ENCODE measurements at regions not wholly inside any gene's neighbourhood (a gene's known extent, or its start where the extent isn't known, plus 50 kb on each side); places are given as distances from the start of the nearest gene placed in this dataset.
A peak's percentile ranks its signal among the peaks of the same experiment; 100 is the strongest.
"Not testable (repeated sequence)": the region's sequence is repeated elsewhere in the genome, so short reads cannot be mapped to it uniquely, and the experiment has no call there.

GRCh38 chr1:148318123-148318903 is 164.8 kb downstream of the PPIAL4G start:
- H3K4me1 Mint-ChIP-seq, result peaks cover 39% of the 10 kb centered on the region
- ChIA-PET CTCF (interaction anchor here (0.7 to 1.1 kb wide), 2 partner anchors 9 to 36 kb away, joined by 3 read pairs; no protein-coding TSS in a partner anchor), POLR2A (interaction anchor here (1.3 kb wide), 1 partner anchor 16 kb away, joined by 10 read pairs; no protein-coding TSS in a partner anchor)
- H3K27ac Mint-ChIP-seq, result peak overlapping the region; percentile 88
- H3K36me3 Mint-ChIP-seq (ENCODE audit: low read depth), result no peaks in the 10 kb centered on the region
- H3K27me3 Mint-ChIP-seq, result peaks cover 49% of the 10 kb centered on the region
- peak; percentile 84 for DNase-seq
- H3K4me3 Mint-ChIP-seq, result peak overlapping the region; percentile 82
- no peaks in the 10 kb centered on the region for H3K9me3 Mint-ChIP-seq

- ChIA-PET CTCF (interaction anchor here (1.1 kb wide), 1 partner anchor 8 kb away, joined by 3 read pairs; no protein-coding TSS in a partner anchor), POLR2A (interaction anchor here (1.3 kb wide), 1 partner anchor 17 kb away, joined by 10 read pairs; no protein-coding TSS in a partner anchor)
- H3K9me3 Mint-ChIP-seq, result no peaks in the 10 kb centered on the region
- H3K36me3 Mint-ChIP-seq (ENCODE audit: low read depth), result no peaks in the 10 kb centered on the region
- peaks cover 49% of the 10 kb centered on the region for H3K27me3 Mint-ChIP-seq
- no peak for DNase-seq
- peak overlapping the region; percentile 82 for H3K4me3 Mint-ChIP-seq
- H3K4me1 Mint-ChIP-seq, result peaks cover 39% of the 10 kb centered on the region
- no peak overlapping the region for H3K27ac Mint-ChIP-seq
Observed at GRCh38 chr1:148317288-148317985, 165.4 kb upstream of the NBPF11 start.

GRCh38 chr1:148315071-148315811 is 163.2 kb upstream of the NBPF11 start:
- CTCF ChIA-PET, result interaction anchor here (1.0 kb wide), 1 partner anchor 16 kb away, joined by 3 read pairs; no protein-coding TSS in a partner anchor
- Mint-ChIP-seq H3K4me1 (peaks cover 45% of the 10 kb centered on the region), H3K27ac (no peak overlapping the region), H3K9me3 (peaks cover 4% of the 10 kb centered on the region), H3K36me3 (ENCODE audit: low read depth) (peaks cover 4% of the 10 kb centered on the region), H3K27me3 (peaks cover 63% of the 10 kb centered on the region), H3K4me3 (no peak overlapping the region)
- DNase-seq, result no peak
- POLR2A ChIA-PET, result interaction anchor here (1.5 kb wide), 1 partner anchor 19 kb away, joined by 4 read pairs; no protein-coding TSS in a partner anchor

GRCh38 chr1:148310807-148311206 is 158.7 kb upstream of the NBPF11 start:
- no peak overlapping the region for H3K4me3 Mint-ChIP-seq
- ChIA-PET CTCF (no interaction called here), POLR2A (no interaction called here)
- peaks cover 23% of the 10 kb centered on the region for H3K4me1 Mint-ChIP-seq
- H3K36me3 Mint-ChIP-seq (ENCODE audit: low read depth), result peaks cover 4% of the 10 kb centered on the region
- H3K27ac Mint-ChIP-seq, result no peak overlapping the region
- peaks cover 4% of the 10 kb centered on the region for H3K9me3 Mint-ChIP-seq
- peaks cover 69% of the 10 kb centered on the region for H3K27me3 Mint-ChIP-seq
- DNase-seq, result no peak

- DNase-seq, result no peak
- Mint-ChIP-seq H3K27me3 (peaks cover 69% of the 10 kb centered on the region), H3K9me3 (peaks cover 4% of the 10 kb centered on the region), H3K27ac (no peak overlapping the region), H3K36me3 (ENCODE audit: low read depth) (peaks cover 6% of the 10 kb centered on the region), H3K4me1 (peaks cover 22% of the 10 kb centered on the region), H3K4me3 (no peak overlapping the region)
- ChIA-PET CTCF (interaction anchor here (1.4 to 2.1 kb wide), 2 partner anchors 8 to 13 kb away, joined by 3 to 5 read pairs; no protein-coding TSS in a partner anchor), POLR2A (no interaction called here)
Observed at GRCh38 chr1:148309940-148310500, 157.9 kb upstream of the NBPF11 start.

- Mint-ChIP-seq H3K27ac (no peak overlapping the region), H3K4me3 (no peak overlapping the region), H3K4me1 (peaks cover 27% of the 10 kb centered on the region), H3K27me3 (peaks cover 66% of the 10 kb centered on the region), H3K9me3 (peaks cover 4% of the 10 kb centered on the region), H3K36me3 (ENCODE audit: low read depth) (peaks cover 8% of the 10 kb centered on the region)
- POLR2A ChIA-PET, result no interaction called here
- CTCF ChIA-PET, result interaction anchor here (1.4 to 2.1 kb wide), 2 partner anchors 9 to 14 kb away, joined by 3 to 5 read pairs; no protein-coding TSS in a partner anchor
- DNase-seq, result no peak
Observed at GRCh38 chr1:148308832-148309458, 156.9 kb upstream of the NBPF11 start.

- peaks cover 62% of the 10 kb centered on the region for H3K27me3 Mint-ChIP-seq
- ChIA-PET CTCF (interaction anchor here (2.1 kb wide), 1 partner anchor 15 kb away, joined by 5 read pairs; no protein-coding TSS in a partner anchor), POLR2A (no interaction called here)
- no peak overlapping the region for H3K27ac Mint-ChIP-seq
- no peak overlapping the region for H3K4me3 Mint-ChIP-seq
- no peak for DNase-seq
- peaks cover 4% of the 10 kb centered on the region for H3K9me3 Mint-ChIP-seq
- H3K36me3 Mint-ChIP-seq (ENCODE audit: low read depth), result peaks cover 8% of the 10 kb centered on the region
- peaks cover 35% of the 10 kb centered on the region for H3K4me1 Mint-ChIP-seq
Observed at GRCh38 chr1:148307583-148308185, 155.6 kb upstream of the NBPF11 start.

- Mint-ChIP-seq H3K4me1 (peaks cover 26% of the 10 kb centered on the region), H3K27me3 (peaks cover 38% of the 10 kb centered on the region)
- CTCF ChIA-PET; H3K27ac Mint-ChIP-seq; DNase-seq; H3K4me3 Mint-ChIP-seq; H3K36me3 Mint-ChIP-seq (ENCODE audit: low read depth); POLR2A ChIA-PET; H3K9me3 Mint-ChIP-seq: not testable (repeated sequence)
Observed at GRCh38 chr1:148304935-148305334, 152.9 kb upstream of the NBPF11 start.

GRCh38 chr1:148302586-148303364 is 150.7 kb upstream of the NBPF11 start:
- ChIA-PET CTCF (interaction anchor here (0.6 to 1.5 kb wide), 2 partner anchors 32 to 1792 kb away, joined by 3 to 6 read pairs; no protein-coding TSS in a partner anchor), POLR2A (interaction anchor here (0.6 to 1.2 kb wide), 2 partner anchors 27 to 31 kb away, joined by 3 to 7 read pairs; no protein-coding TSS in a partner anchor)
- not testable (repeated sequence) for H3K36me3 Mint-ChIP-seq (ENCODE audit: low read depth); H3K27ac Mint-ChIP-seq; H3K9me3 Mint-ChIP-seq
- DNase-seq, result peak; percentile 39
- H3K27me3 Mint-ChIP-seq, result peaks cover 27% of the 10 kb centered on the region
- peaks cover 26% of the 10 kb centered on the region for H3K4me1 Mint-ChIP-seq
- H3K4me3 Mint-ChIP-seq, result peak overlapping the region; percentile 61

- H3K4me3 Mint-ChIP-seq; CTCF ChIA-PET; H3K27ac Mint-ChIP-seq; DNase-seq; H3K36me3 Mint-ChIP-seq (ENCODE audit: low read depth); H3K4me1 Mint-ChIP-seq; H3K9me3 Mint-ChIP-seq; POLR2A ChIA-PET: not testable (repeated sequence)
- H3K27me3 Mint-ChIP-seq, result peaks cover 11% of the 10 kb centered on the region
Observed at GRCh38 chr1:148297852-148298251, 145.8 kb upstream of the NBPF11 start.

- DNase-seq, result no peak
- ChIA-PET POLR2A (no interaction called here), CTCF (no interaction called here)
- Mint-ChIP-seq H3K27me3 (peaks cover 11% of the 10 kb centered on the region), H3K36me3 (ENCODE audit: low read depth) (no peaks in the 10 kb centered on the region), H3K27ac (no peak overlapping the region), H3K9me3 (no peaks in the 10 kb centered on the region), H3K4me1 (no peaks in the 10 kb centered on the region), H3K4me3 (no peak overlapping the region)
Observed at GRCh38 chr1:148296511-148296910, 144.4 kb upstream of the NBPF11 start.
